Lung microvascular endothelial cell (primary cell): ENCODE measurements at regions not wholly inside any gene's neighbourhood (a gene's known extent, or its start where the extent isn't known, plus 50 kb on each side); places are given as distances from the start of the nearest gene placed in this dataset.

Experiments used
- DNase-seq, 2 donors: peaks; one replicate each; pipeline versions ENCODE4 v3.0.0 to v3.0.0-alpha.2; 2010; ENCODE audit warnings: low read depth in 2 of 2

GRCh38 chr1:228848406-228848805 is 113.1 kb downstream of the RHOU start:
- no peak for DNase-seq

- DNase-seq, result no peak
These were observed 113.8 kb downstream of the RHOU start for GRCh38 chr1:228849011-228849541.

DNA sequence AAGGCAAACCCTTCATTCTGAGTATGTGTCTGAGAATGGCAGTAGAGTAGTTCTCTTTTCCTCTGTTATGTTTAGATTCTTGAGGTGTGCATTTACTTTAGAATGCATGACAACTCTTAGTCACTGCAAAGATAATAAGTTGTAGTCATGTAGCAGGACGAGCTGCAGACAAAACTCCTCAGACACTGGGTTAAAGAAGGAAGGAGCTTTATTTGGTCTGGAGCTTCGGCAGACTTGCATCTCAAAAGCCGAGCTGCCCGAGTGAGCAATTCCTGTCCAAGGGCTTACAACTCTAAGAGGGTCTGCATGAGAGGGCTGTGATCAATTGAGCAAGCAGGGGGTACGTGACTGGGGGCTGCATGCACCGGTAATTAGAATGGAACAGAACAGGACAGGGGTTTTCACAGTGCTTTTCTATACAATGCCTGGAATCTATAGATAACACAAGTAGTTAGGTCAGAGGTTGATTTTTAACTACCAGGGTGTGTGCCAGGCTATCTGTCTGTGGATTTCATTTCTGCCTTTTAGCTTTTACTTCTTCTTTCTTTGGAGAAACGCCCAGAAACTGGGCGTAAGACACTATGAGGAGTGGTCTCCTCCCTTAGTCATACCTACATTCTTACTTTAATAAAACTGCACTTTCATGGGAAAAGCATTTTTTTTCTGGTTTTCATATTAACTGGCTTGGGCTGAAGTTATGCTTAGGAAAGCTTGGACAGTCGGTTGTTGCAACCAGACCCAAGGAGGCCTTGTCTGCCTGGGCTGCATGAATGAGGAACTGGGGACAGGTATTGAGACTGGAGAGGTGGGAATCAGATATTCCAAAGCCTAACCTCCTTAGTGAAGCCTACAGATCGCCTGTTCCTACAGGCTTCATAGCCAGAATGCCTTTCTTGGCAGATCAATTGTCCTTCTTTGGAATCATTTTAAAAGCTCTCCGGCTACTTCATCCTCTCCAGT is 115.1 kb downstream of the RHOU start:
- no peak for DNase-seq

DNA sequence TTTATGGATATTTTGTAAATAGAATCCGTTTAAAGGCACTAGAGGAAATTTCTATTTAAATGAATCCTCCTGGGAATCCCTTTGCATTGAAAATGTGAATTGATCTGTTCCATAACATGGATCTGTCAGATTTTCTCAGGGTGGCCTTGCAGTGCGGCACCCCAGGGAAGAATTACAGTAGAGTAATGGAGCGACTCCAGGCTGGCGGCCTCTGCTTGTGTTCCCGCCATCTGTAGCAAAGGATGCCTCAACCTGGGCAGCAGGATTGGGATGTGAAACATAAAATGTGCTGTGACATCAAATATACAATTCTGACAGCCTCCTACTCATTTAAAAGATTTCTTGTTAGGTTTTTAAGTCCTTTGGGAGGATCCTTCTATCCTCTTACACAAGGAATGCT is 115.9 kb downstream of the RHOU start:
- DNase-seq, result no peak

- no peak for DNase-seq
These were observed 116.3 kb downstream of the RHOU start for GRCh38 chr1:228851618-228852017.

- no peak for DNase-seq
These were observed 116.7 kb downstream of the RHOU start for GRCh38 chr1:228852024-228852423.

DNA sequence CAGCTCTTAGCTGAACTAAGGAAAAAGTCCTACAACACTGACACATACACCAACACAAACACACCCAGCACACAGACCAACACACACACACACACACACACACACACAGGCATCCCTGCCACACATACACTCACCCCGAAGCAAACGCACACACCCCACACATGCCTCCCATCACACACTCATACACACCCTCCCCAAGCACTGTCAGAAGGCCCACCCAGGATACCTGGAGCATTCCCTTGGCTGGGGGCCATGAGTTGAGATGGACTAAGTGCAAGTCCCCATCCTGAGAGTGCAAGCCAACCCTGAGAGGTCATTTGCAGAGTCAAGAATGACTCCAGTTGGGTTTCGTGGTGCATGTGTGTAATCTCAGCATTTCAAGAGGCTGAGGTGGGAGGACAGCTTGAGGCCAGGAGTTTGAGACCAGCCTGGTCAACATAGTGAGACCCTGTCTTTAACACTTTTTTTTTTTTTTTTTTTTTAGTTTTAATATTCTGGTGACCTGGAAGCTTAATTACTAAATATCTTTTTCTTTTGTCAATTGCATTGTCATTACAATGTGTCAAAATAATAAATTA is 117.3 kb downstream of the RHOU start:
- no peak for DNase-seq

DNA sequence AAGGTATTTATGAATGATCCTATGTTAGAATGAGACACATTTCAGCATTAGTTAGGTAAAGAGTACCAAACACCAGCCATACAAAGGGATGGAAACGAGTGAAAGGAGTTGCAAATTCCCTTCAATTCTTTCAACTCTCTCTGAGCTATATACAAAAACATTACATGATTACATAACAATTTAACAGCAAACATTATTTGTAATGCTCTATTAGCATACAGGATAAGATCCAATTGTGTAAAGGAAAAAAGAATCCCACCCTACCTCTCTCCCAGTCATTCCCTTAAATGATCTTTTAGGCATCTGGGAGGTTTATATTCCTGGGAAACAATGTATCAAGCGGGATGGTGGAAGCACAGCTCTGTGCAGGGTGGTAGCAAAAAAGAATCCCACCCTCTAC is 117.9 kb downstream of the RHOU start:
- DNase-seq, result no peak

- DNase-seq, result no peak
These were observed 118.4 kb downstream of the RHOU start for GRCh38 chr1:228853637-228854036.

GRCh38 chr1:228854907-228855306 is 119.6 kb downstream of the RHOU start:
- DNase-seq, result no peak

DNA sequence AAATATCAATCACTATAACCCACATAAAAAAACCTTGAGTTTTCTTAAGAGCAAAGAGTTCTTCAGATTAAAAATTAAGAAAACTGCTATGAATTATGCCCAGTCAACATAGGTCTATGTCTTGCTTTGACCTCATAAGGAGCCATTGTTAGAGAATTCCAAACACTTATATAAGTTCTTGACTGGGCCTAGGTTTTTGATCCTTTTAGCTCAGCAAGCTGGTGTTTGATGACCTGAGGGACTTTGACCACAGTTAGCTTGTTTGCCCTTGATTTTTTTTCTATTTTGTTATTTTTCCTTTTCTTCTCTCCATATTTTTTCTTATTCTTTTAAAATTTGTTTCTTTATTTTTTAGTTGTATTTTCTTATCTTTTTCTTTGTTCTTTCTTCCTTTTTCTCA is 122.3 kb downstream of the RHOU start:
- no peak for DNase-seq

GRCh38 chr1:228860911-228861831 is 125.9 kb downstream of the RHOU start:
- DNase-seq, result peak in 1 of 2 donors; percentile 17

- no peak for DNase-seq
These were observed 126.5 kb downstream of the RHOU start for GRCh38 chr1:228861832-228862180.

DNA sequence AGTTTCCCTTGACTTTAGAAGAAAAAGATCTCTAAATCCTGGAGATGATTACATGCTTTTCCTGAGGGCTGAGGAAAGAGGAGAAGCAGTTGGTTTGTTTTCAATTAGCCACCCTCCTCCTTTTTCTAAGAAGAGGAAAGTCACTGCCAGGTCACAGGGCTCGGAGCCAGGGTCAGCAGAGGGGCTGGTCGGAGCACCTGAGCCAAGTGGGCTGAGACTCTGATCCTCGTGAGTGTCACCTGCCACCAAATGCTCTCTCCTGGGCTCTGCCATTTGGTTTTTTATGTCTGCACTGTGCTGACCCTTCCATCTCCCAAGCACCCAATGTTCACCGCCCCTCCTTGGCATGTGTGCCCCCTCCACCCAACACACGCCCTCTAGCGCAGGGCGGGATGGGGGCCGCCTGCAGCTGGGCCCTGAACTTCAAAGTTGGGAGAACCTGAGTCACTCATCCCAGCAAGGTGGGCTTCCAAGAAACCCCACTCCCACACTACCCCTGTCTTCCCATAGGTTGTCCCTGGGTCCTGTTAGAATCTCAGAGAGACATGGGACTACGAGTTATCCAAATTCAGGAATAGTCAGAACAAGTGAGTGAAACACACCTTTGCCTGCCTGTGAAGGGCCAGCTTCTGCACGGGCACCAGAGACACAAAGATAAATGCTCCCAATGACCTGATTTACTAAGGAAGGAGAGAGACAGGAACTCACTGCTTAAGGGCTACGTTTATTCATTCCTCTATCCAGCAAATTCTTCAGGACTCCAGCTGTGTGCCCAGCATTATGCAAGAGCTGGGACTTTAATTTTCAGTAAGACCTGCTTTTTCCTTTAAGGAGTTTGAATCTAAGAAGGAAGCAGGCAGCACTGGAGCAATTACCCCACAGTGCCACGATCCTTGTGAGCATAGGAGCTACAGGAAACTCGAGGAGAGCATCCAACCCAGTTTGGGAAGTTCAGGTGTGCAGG is 127.5 kb downstream of the RHOU start:
- no peak for DNase-seq

DNA sequence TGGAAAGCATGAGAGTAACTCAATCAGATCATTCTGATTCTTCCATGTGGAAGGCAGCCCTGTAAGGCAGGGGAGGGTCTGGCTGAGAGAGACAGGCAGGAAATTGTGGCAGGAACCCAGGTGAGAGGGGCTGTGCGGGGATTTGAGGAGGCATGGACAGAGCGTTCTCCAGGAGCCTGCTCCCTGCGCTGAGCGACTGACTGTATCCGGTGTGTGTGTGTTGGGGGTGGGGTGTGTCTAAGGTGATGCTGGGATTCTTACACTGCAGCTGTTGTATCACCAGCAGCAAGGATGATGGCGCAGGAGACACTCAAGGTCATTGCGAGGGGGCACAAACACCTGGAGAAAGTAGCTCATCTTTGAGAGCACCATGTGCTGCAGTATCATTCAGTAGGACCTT is 128.5 kb downstream of the RHOU start:
- DNase-seq, result no peak

- DNase-seq, result no peak
These were observed 130.5 kb downstream of the RHOU start for GRCh38 chr1:228865627-228866330.

DNA sequence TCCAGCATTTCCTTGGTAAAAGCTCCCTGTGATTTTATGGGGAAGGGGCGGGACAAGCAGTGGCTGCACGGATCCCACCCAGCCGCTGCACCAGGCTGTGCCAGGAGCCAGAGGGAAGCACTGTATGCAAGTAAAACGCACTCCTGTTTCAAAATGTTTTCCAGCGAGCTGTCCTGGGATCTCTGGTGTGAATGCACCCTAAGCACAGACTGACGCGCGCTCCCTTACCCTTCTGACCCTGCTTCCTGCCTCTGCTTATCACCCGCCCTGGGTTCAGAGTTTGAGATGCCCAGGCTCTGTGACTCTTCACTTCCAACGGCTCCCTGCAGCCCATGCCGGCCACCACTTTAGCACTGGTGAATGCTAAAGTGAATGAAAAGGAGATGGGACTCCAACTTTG is 131.2 kb downstream of the RHOU start:
- DNase-seq, result no peak

GRCh38 chr1:228867108-228867950 is 132.1 kb downstream of the RHOU start:
- DNase-seq, result no peak
